AG09319 (cell line): ENCODE measurements at regions not wholly inside any gene's neighbourhood (a gene's known extent, or its start where the extent isn't known, plus 50 kb on each side); places are given as distances from the start of the nearest gene placed in this dataset.
A peak's percentile ranks its signal among the peaks of the same experiment; 100 is the strongest.
"Not testable (repeated sequence)": the region's sequence is repeated elsewhere in the genome, so short reads cannot be mapped to it uniquely, and the experiment has no call there.

Experiments used
- DNase-seq: peaks from one replicate; pipeline ENCODE4 v3.0.0-alpha.2; 2010; ENCODE audit warnings: low read depth; ENCODE audit errors: extremely low read depth
- TF ChIP-seq, protein P1 (sequence below): IDR thresholded peaks from 2 replicates; pipeline ENCODE4 v1.5.1; 2011; ENCODE audit warnings: low read depth, mild to moderate bottlenecking, inconsistent platforms, low read length, moderate library complexity

GRCh38 chr6:112680091-112680490, 333.0 kb downstream of the RFPL4B start:
- TF ChIP-seq, protein P1, sequence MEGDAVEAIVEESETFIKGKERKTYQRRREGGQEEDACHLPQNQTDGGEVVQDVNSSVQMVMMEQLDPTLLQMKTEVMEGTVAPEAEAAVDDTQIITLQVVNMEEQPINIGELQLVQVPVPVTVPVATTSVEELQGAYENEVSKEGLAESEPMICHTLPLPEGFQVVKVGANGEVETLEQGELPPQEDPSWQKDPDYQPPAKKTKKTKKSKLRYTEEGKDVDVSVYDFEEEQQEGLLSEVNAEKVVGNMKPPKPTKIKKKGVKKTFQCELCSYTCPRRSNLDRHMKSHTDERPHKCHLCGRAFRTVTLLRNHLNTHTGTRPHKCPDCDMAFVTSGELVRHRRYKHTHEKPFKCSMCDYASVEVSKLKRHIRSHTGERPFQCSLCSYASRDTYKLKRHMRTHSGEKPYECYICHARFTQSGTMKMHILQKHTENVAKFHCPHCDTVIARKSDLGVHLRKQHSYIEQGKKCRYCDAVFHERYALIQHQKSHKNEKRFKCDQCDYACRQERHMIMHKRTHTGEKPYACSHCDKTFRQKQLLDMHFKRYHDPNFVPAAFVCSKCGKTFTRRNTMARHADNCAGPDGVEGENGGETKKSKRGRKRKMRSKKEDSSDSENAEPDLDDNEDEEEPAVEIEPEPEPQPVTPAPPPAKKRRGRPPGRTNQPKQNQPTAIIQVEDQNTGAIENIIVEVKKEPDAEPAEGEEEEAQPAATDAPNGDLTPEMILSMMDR, result no peak
- no peak for DNase-seq

DNA sequence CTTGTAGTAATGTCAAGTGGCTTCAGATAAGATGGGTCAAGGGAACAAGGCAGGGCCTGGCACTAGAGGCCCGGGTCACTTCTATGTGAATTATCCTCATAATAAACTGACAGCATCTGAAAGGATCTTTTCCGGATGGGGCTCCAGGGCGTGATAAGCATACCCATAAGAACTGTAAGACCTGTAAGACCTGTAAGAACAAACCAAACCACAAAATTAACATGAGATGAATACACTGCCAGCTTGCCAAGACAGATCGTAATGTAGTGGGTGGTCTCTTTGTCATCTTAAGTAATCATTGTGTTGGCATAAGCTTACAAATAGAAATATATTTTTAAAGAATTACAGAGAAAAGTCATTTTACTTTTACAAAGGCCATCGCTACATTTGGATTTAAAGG, 334.9 kb downstream of the RFPL4B start:
- TF ChIP-seq, protein P1, result no peak
- no peak for DNase-seq

DNA sequence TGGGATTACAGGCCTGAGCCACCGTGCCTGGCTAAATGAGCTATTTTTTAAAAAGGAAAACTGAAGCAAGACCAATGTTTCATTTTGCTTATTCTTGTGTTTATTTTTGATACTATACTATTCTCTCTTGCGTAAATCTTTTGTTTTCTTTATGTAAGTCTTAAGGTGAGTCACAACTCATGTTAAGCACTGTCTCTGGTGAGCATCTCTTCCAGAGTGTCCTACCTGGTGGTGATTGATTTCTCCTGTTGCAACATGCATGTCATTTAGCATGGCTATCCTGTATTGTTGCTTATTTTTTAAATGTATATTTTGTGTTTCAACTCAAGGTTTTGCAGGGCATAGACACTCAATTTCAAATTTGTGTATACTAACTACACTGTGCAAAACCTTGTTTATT, 336.0 kb downstream of the RFPL4B start:
- no peak for DNase-seq
- TF ChIP-seq, protein P1, result no peak

DNA sequence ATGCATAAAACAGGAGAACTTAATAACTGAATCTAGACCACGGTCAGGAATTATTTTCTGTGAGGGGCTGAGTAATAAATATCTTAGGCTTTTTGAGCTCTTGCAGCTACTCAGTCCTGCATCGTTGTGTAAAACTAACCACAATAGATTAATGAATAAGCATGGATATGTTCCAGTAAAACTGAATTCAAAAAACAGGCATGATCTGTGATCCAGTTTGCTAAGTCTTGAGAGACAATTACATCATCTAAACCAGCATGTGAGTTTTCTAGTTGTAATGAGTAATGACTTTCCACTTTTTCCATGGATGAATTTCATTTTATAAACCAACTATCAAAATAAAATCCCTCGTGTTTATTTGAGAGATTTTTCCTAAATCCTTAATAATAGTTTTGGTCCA, 336.8 kb downstream of the RFPL4B start:
- peak; percentile 87 for DNase-seq
- TF ChIP-seq, protein P1, result no peak

GRCh38 chr6:112685521-112686220, 338.5 kb downstream of the RFPL4B start:
- DNase-seq, result not testable (repeated sequence)

- DNase-seq, result not testable (repeated sequence)
Observed at GRCh38 chr6:112688487-112689165, 341.5 kb downstream of the RFPL4B start.

DNA sequence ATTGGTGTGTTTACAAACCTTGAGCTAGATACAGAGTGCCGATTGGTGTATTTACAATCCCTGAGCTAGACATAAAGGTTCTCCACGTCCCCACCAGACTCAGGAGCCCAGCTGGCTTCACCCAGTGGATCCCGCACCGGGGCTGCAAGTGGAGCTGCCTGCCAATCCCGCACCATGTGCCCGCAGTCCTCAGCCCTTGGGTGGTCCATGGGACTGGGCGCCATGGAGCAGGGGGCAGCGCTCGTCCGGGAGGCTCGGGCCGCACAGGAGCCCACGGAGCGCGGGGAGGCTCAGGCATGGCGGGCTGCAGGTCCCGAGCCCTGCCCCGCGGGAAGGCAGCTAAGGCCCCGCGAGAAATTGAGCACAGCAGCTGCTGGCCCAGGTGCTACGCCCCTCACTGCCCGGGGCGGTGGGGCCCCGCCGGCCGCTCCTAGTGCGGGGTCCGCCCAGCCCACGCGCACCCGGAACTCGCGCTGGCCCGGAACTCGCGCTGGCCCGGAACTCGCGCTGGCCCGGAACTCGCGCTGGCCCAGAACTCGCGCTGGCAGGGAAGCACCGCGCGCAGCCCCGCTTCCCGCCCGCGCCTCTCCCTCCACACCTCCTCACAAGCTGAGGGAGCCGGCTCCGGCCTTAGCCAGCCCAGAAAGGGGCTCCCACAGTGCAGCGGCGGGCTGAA, 342.2 kb downstream of the RFPL4B start:
- not testable (repeated sequence) for DNase-seq

DNA sequence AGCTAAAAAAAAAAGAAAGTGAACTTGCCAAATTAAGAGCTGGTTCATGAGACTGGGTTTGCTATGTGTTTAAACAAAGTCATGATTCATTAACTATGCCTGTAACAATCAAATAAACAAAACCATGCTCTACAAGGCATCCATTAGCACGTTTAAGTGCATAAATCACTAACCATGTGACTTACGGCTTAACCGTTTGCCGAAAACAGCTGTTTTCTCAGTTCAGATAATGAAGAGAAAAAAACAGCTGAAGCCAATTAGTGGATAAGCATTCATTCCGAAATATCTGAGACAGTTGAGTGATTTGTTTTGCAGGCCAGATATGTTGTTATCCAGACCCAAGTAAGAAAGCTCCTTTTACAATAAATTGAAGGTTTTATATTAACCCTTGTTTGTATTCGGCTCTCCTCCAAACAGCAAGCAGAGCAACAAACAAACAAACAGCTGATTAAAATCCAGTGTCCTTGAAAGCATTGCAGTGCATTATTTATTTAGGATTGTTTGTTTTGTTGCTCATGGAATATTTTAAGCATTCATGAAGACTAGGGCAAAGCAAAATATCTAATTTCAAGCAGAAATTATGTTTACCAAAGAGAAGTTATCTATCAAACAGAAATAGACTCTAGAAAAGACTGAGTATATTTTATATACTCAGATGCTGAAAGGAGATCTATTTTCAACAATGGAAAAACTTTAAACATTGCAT, 343.5 kb downstream of the RFPL4B start:
- TF ChIP-seq, protein P1, result no peak
- DNase-seq, result peak; percentile 78
